WTC11 (cell line): ENCODE measurements at regions not wholly inside any gene's neighbourhood (a gene's known extent, or its start where the extent isn't known, plus 50 kb on each side); places are given as distances from the start of the nearest gene placed in this dataset.

Experiments
- ATAC-seq: fragments of 200-7000 bp; cut with Tn5 transposase; 2 replicates; pipeline ENCODE4 v1.10.0; 2021; ENCODE audit warnings: mild to moderate bottlenecking, moderate library complexity
- CTCF ChIA-PET: fragments of 300-600 bp; sonication (Branson Sonifier 250); formaldehyde crosslinking; loops from one replicate; lab custom pipeline; 2021; ENCODE audit warnings: antibody characterized with exemption; lab: Charles Lee
- POLR2A ChIA-PET: fragments of 350-600 bp; sonication (Branson Sonifier 250); formaldehyde crosslinking; loops from one replicate; lab custom pipeline; 2021; ENCODE audit warnings: antibody characterized with exemption; lab: Charles Lee
- DNase-seq: peaks from one replicate; pipeline ENCODE4 v3.0.0; 2021; ENCODE audit warnings: low spot score
- H3K27ac Mint-ChIP-seq: 2 replicates; pipeline ENCODE4 v1.8.0; 2021; ENCODE audit warnings: mixed read lengths
- H3K27me3 Mint-ChIP-seq: 2 replicates; pipeline ENCODE4 v1.8.0; 2021; ENCODE audit warnings: low read depth, mild to moderate bottlenecking, moderate library complexity, mixed read lengths
- H3K36me3 Mint-ChIP-seq: 2 replicates; pipeline ENCODE4 v1.8.0; 2021; ENCODE audit warnings: mixed read lengths
- H3K4me1 Mint-ChIP-seq: 2 replicates; pipeline ENCODE4 v1.8.0; 2022; ENCODE audit warnings: mixed read lengths
- H3K4me3 Mint-ChIP-seq: 2 replicates; pipeline ENCODE4 v1.8.0; 2021; ENCODE audit warnings: mild to moderate bottlenecking, moderate library complexity, mixed read lengths
- H3K9me3 Mint-ChIP-seq: 2 replicates; pipeline ENCODE4 v1.8.0; 2021; ENCODE audit warnings: mixed read lengths
- CREM ChIP-seq: sonication (generic); formaldehyde crosslinking; IDR thresholded peaks from 2 replicates; pipeline ENCODE4 v1.8.1; 2022; ENCODE audit warnings: mild to moderate bottlenecking, missing genetic modification reagents, moderate library complexity
- E2F4 ChIP-seq: sonication (generic); formaldehyde crosslinking; IDR thresholded peaks from 2 replicates; pipeline ENCODE4 v1.8.1; 2022; ENCODE audit warnings: low read depth, mild to moderate bottlenecking, moderate library complexity, missing genetic modification reagents, borderline replicate concordance
- ELF4 ChIP-seq: sonication (generic); formaldehyde crosslinking; IDR thresholded peaks from 2 replicates; pipeline ENCODE4 v1.8.1; 2022; ENCODE audit warnings: low read depth, mild to moderate bottlenecking, moderate library complexity, missing genetic modification reagents
- FOXJ3 ChIP-seq: sonication (generic); formaldehyde crosslinking; IDR thresholded peaks from 2 replicates; pipeline ENCODE4 v1.9.0; 2021; ENCODE audit warnings: missing genetic modification reagents, mild to moderate bottlenecking, borderline replicate concordance
- FOXK1 ChIP-seq: sonication (generic); formaldehyde crosslinking; IDR thresholded peaks from 2 replicates; pipeline ENCODE4 v1.8.0; 2022; ENCODE audit warnings: mild to moderate bottlenecking, moderate library complexity, missing genetic modification reagents
- MXD4 ChIP-seq: fragments of 250-450 bp; sonication (Bioruptor Pico); IDR thresholded peaks from 2 replicates; pipeline ENCODE4 v1.8.0; 2021; ENCODE audit warnings: mild to moderate bottlenecking, moderate library complexity, borderline replicate concordance
- MYBL2 ChIP-seq: sonication (generic); formaldehyde crosslinking; IDR thresholded peaks from 2 replicates; pipeline ENCODE4 v1.8.1; 2023; ENCODE audit warnings: mild to moderate bottlenecking, moderate library complexity, missing genetic modification reagents
- NFYB ChIP-seq: sonication (generic); formaldehyde crosslinking; conservative IDR thresholded peaks from 2 replicates; pipeline ENCODE4 v1.8.0; 2022; ENCODE audit warnings: low read depth, missing genetic modification reagents
- NR1H2 ChIP-seq: sonication (generic); formaldehyde crosslinking; IDR thresholded peaks from 2 replicates; pipeline ENCODE4 v1.9.0; 2021; ENCODE audit warnings: mild to moderate bottlenecking, moderate library complexity, missing genetic modification reagents
- PREB ChIP-seq: sonication (generic); formaldehyde crosslinking; IDR thresholded peaks from 2 replicates; pipeline ENCODE4 v1.8.1; 2022; ENCODE audit warnings: mild to moderate bottlenecking, missing genetic modification reagents, moderate library complexity, borderline replicate concordance
- SMAD4 ChIP-seq: sonication (generic); formaldehyde crosslinking; IDR thresholded peaks from 2 replicates; pipeline ENCODE4 v1.8.0; 2022; ENCODE audit warnings: mild to moderate bottlenecking, missing genetic modification reagents
- ZNF121 ChIP-seq: sonication (generic); formaldehyde crosslinking; IDR thresholded peaks from 2 replicates; pipeline ENCODE4 v1.8.0; 2023; ENCODE audit warnings: missing genetic modification reagents
- ZNF138 ChIP-seq: sonication (generic); formaldehyde crosslinking; conservative IDR thresholded peaks from 2 replicates; pipeline ENCODE4 v1.8.1; 2022; ENCODE audit warnings: mild to moderate bottlenecking, moderate library complexity, missing genetic modification reagents
- ZNF232 ChIP-seq: sonication (generic); formaldehyde crosslinking; IDR thresholded peaks from 2 replicates; pipeline ENCODE4 v1.8.0; 2022; ENCODE audit warnings: mild to moderate bottlenecking, missing genetic modification reagents
- ZNF396 ChIP-seq: fragments of 250-450 bp; sonication (Bioruptor Pico); IDR thresholded peaks from 2 replicates; pipeline ENCODE4 v1.8.0; 2021; ENCODE audit warnings: mild to moderate bottlenecking, moderate library complexity, borderline replicate concordance
- ZNF532 ChIP-seq: fragments of 250-450 bp; sonication (Bioruptor Pico); IDR thresholded peaks from 2 replicates; pipeline ENCODE4 v1.9.0; 2021; ENCODE audit warnings: mild to moderate bottlenecking, borderline replicate concordance
- TF ChIP-seq, protein P1 (sequence below): sonication (generic); formaldehyde crosslinking; IDR thresholded peaks from 2 replicates; pipeline ENCODE4 v1.8.1; 2022; ENCODE audit warnings: mild to moderate bottlenecking, moderate library complexity, missing genetic modification reagents
- TF ChIP-seq, protein P2 (sequence below): fragments of 250-450 bp; sonication (Bioruptor Pico); conservative IDR thresholded peaks from 2 replicates; pipeline ENCODE4 v1.9.0; 2021; ENCODE audit warnings: mild to moderate bottlenecking
- TF ChIP-seq, protein P3 (sequence below): fragments of 250-450 bp; sonication (Bioruptor Pico); IDR thresholded peaks from 2 replicates; pipeline ENCODE4 v2.1.2; 2022; ENCODE audit warnings: mild to moderate bottlenecking, moderate library complexity

GRCh38 chr2:237235383-237236095 is 149.8 kb downstream of the COPS8 start (continued):
- TF ChIP-seq, protein P1, sequence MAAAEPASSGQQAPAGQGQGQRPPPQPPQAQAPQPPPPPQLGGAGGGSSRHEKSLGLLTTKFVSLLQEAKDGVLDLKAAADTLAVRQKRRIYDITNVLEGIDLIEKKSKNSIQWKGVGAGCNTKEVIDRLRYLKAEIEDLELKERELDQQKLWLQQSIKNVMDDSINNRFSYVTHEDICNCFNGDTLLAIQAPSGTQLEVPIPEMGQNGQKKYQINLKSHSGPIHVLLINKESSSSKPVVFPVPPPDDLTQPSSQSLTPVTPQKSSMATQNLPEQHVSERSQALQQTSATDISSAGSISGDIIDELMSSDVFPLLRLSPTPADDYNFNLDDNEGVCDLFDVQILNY (CRISPR knock-in tag), result no peak
- TF ChIP-seq, protein P2, sequence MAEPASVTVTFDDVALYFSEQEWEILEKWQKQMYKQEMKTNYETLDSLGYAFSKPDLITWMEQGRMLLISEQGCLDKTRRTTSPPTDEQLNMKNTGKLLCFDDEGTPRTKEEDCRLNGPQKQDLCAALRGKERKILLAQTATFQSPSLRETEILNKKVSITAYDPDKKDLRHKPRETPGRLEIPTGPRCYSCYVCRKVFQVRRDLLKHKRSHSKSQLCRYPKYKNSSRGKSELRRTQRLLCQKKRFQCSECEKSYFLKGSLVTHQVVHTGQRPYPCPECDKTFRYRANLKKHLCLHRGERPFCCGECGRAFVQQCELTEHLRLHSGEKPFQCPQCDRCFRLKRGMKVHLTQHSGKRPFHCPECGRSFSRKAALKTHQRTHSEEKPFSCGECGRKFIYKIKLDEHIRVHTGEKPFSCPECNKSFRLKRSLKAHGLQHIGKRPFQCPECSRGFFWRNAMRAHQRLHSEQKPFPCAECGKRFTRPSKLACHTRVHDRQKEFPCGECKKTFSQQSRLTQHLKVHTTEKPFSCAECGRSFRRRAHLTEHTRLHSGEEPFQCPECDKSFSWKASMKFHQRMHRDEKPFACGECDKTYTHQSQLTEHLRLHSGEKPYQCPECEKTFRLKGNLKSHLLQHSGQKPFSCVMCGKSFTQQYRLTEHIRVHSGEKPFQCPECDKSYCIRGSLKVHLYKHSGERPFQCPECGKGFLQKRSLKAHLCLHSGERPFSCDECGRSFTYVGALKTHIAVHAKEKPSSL (CRISPR knock-in tag), result no peak
- no peak for TF ChIP-seq ZNF532 (CRISPR knock-in tag)
- TF ChIP-seq SMAD4 (CRISPR knock-in tag), result no peak
- TF ChIP-seq ZNF396 (CRISPR knock-in tag), result no peak
- no peak for TF ChIP-seq FOXJ3 (CRISPR knock-in tag)
- no peak for TF ChIP-seq ZNF138 (CRISPR knock-in tag)
- no peak for TF ChIP-seq E2F4 (CRISPR knock-in tag)
- TF ChIP-seq NFYB (CRISPR knock-in tag), result no peak

GRCh38 chr2:237236188-237236587 is 150.5 kb downstream of the COPS8 start:
- DNase-seq, result no peak
- Mint-ChIP-seq H3K9me3 (peaks cover 41% of the 10 kb centered on the region), H3K36me3 (peaks cover 15% of the 10 kb centered on the region), H3K27ac (no peak overlapping the region), H3K4me3 (no peak overlapping the region), H3K4me1 (no peaks in the 10 kb centered on the region), H3K27me3 (no peaks in the 10 kb centered on the region; the same call in 1 of the 2 replicates)
- CTCF ChIA-PET, result no interaction called here
- ATAC-seq, result no peak
- POLR2A ChIA-PET, result no interaction called here
- TF ChIP-seq ZNF232 (CRISPR knock-in tag) (no peak), CREM (CRISPR knock-in tag) (no peak), PREB (no peak), MXD4 (CRISPR knock-in tag) (no peak), NR1H2 (CRISPR knock-in tag) (no peak), ZNF532 (CRISPR knock-in tag) (no peak), MYBL2 (no peak), ZNF121 (CRISPR knock-in tag) (no peak), FOXK1 (CRISPR knock-in tag) (no peak), ELF4 (CRISPR knock-in tag) (no peak)
- TF ChIP-seq, protein P3, sequence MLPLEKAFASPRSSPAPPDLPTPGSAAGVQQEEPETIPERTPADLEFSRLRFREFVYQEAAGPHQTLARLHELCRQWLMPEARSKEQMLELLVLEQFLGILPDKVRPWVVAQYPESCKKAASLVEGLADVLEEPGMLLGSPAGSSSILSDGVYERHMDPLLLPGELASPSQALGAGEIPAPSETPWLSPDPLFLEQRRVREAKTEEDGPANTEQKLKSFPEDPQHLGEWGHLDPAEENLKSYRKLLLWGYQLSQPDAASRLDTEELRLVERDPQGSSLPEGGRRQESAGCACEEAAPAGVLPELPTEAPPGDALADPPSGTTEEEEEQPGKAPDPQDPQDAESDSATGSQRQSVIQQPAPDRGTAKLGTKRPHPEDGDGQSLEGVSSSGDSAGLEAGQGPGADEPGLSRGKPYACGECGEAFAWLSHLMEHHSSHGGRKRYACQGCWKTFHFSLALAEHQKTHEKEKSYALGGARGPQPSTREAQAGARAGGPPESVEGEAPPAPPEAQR, result no peak
